AG08395 (cell line): ENCODE measurements at regions not wholly inside any gene's neighbourhood (a gene's known extent, or its start where the extent isn't known, plus 50 kb on each side); places are given as distances from the start of the nearest gene placed in this dataset.

Experiments used
- DNase-seq: peaks from one replicate; pipeline ENCODE4 v3.0.0; 2012; ENCODE audit warnings: mixed read lengths, low spot score

DNA sequence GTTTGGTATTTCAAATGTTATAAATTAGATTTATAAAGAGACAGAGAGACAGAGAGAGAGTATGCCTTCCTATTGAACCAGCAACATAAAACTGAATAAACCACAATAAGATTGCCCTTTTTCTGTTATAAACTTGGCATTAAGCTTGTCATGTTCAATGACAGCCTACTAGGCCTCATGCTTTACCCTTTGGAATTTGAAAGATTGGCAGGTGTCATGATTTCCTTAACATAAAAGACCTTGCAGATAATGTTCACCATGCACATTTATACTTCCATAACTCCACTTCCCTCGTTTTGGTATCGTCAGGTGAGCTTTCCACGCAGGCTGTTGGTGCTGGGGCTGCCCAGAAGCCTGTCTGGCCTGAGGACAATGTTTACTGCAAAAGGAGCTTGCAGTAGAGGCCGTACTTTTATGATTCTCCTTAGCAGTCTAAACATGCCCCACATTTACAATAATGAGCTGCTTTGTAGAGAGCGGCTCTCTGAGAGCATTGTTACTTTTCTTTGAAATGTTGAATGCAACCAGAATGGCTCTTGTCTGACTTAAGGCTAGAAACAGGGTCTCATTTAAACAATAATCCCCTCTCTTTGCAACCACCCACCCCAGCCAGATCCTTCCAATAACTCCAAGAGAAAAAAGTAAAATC is 379.1 kb upstream of the ATP5MC3 start:
- no peak for DNase-seq

DNA sequence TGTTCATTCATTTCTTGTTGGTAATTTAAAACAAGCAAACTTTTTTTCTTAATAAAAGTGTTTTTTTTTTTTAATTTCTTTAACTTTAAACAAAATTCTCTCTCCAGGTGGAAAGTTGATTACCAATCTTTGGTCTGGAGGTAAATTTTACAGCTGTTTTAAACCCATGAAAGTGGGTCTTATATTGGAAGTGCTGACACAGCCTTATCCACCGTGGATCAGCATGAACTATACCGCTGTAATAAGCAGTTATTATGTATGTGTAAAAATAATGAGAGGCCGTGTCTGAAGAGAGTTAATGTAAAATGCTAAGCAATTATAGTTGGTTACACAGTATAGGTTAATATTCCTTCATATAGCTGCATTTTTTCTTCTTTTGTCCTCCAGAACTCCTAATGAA is 378.1 kb upstream of the ATP5MC3 start:
- DNase-seq: no peak

DNA sequence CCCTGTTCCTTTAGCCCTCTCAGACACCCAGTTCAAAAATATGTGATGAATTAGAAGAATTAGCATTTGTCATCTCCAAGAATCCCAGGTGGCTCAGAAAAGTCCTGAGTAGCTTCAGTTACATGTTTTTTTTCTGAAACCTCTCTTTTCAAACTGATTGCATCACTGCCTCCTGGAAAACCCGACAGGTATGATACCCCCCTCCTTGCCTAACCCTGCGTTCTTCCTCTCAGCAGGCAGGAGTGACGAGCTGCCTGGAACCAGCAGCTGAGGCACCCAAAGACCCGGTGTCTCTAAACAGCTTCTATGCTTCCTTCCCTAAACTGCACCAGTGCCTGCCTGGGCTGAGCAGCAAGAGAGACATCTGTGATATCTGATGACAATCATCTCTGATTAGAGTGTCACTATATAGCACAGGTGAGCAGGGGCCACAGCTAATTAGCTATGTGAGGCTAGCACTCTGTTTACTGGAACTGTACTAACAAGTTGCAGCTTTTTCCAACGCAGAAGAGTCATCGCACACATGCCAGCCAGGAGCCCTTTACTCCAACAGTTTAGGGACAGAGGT is 376.4 kb upstream of the ATP5MC3 start:
- no peak for DNase-seq

DNA sequence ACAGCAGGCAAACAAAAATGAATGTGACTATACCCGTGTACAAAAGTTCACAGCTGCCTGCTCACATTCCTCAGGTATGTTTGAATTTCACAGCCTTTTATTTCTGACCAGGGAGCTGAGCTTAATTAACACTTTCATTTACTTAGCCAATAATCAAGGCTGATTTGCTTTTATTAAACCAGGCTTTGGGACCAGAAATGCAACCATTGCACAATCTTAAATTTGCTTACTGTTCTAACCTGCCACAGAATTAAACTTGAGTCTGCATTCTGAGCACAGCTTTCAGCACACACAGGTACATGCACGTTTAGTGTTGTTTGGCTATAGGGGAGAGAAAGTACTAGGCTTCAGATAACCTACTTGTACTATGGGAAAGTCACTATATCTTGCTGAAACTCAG is 372.4 kb upstream of the ATP5MC3 start:
- DNase-seq: no peak

DNA sequence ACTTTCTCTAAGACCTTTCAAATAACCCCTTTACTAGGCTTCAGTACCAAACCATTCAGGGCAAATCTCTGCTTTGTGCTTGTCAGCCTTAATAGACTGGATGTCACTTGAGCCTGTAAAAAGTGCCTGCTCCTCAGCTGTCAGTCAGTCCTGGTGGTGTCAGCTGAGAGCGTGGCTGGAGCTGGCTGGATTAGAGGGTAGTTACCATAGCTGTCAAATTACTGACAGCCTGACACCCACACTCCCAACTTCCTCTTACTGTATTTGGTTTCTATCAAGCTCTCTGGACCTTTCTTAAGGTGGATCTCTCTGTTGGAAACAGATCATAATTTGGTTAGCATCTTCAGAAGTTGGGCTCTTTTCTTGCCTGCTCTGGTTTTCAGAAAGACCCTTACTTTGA is 371.4 kb upstream of the ATP5MC3 start:
- DNase-seq: no peak

DNA sequence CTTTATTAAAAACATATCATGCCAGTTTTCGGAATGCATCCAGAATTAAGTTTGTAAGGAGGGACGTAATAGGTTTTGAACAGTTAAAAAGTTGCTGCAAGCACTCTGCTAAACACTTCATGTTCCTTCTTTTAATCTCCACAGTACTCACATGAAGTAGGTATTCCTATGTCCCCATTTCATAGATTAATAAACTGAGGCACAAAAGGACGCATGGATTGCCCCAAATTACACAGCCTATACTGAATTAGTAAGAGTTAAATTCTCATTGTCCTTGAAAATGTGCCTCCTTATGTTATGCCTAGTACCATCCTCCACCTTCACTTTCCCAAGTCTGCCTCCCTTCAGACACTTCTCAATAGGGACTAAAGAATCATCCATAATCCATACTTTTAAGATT is 358.9 kb upstream of the ATP5MC3 start:
- DNase-seq: no peak

DNA sequence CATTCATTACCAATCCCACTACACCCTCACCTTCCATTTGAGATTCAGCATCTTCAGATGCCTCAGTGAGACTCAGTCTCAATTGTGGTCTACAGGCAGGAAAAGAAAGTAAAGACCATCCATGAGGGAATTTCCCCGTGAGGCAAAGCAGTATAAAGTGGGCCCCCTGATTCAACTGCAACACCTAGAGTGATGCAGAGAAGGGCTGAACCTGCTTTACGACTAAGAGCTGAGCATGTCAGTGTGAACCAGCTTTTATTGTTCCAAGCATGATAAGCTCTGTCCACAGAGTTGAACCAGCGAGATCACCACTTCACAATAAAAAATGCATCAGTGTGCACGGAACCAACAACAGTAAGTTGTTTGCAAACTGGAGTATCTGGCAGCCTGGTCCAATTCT is 357.6 kb upstream of the ATP5MC3 start:
- no peak for DNase-seq

DNA sequence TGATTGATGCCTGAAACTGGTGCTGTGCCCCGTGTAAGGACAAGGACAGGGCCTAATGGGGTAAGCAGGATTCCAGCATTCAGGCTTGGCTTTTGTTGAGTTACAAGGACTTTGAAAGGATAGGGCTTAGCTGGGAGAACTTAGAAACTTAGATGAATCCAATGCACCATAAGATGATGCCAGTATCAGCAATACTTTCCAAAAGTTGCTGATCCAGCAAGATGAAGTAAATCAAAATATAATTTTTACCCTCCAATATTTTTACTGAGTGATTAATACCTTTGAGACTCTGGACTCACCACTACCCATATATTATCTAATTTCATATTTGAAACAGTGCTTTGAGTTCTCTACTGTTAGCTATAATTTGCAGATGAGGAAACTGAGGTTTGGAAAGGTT is 354.5 kb upstream of the ATP5MC3 start:
- DNase-seq: no peak

DNA sequence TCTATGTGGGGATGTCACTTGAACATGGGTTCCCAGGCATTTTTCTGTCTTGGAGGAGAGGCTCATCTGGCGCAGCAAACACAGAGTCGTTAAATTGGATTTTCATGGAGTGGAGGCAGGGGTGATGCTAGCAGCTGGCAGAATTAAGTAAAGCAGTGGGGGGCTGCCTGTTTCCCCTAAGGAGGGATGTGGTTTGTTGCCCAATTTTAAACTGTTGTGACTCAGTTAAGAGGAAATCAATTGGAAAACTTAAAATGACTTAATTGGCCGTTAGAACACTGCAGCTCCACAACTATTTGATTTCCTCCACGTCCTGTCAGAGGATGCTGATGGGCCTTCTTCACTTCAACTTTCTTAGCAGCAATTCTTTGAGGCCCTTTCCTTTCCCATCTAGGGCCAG is 354.1 kb upstream of the ATP5MC3 start:
- no peak for DNase-seq

DNA sequence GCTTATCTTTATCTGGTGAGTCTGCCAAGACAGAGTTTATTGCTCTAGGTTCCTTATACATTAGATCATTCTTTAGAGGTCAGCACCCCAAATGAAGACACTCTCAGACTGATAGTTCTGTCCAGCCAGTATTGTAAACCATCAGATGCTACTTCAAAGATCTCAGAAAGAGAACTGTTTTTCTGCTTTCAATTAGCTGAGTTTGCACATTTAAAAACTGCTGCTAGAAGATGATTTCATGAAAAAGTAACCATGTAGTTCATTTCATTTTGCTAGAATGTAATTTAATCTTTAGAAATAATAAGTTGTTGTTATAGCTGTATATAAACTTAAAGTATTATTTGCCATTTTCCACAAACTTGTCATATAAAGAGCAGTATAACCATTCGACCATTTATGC is 344.5 kb upstream of the ATP5MC3 start:
- no peak for DNase-seq

DNA sequence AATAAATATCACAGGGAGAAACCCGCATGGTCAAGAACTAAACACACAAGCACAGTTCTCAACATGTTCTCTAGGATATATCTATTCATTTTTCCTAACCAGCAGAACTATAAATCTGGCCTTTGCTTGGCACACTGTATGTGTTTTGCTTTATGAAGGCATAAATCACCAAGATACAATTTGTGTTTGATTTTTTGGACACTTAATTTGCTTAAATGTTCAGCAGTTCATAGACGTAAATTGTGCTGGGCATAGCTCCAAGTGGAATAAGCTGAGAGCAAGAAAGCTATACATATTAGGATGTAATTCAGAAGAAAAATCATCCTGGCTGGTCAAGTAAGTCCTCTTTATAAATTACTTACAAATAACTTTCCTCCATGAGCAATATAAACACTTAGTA is 341.5 kb upstream of the ATP5MC3 start:
- DNase-seq: no peak

DNA sequence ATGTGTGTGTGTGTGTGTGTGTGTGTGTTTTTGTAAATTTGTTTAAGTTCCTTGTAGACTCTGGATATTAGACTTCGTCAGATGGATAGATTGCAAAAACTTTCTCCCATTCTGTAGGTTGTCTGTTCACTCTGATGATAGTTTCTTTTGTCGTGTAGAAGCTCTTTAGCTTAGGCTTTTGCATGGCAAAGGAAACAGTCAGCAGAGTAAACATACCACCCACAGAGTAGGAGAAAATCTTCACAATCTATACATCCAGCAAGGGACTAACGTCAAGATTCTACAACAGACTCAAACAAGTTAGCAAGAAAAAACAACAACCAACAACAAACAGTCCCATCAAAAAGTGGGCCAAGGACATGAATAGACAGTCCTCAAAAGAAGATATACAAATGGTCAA is 336.7 kb upstream of the ATP5MC3 start:
- DNase-seq: no peak

DNA sequence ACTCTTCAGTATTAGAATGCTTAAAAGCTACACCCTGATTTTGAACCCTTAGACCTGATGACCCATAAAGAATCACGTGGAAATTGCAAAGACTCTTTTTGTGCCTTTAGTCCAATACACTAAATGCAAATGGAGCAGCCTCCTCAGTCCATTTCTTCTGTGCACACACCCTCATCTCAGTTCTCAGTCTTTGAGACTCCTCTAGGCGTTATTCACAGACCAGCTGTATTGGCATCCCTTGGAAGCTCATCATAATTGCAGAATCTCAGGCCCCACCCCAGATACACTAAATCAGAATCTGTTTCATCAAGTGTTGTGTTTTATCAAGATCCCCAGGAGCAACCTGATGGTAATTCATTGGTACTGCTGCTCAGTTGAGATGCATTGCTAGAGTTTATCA is 335.0 kb upstream of the ATP5MC3 start:
- DNase-seq: no peak

DNA sequence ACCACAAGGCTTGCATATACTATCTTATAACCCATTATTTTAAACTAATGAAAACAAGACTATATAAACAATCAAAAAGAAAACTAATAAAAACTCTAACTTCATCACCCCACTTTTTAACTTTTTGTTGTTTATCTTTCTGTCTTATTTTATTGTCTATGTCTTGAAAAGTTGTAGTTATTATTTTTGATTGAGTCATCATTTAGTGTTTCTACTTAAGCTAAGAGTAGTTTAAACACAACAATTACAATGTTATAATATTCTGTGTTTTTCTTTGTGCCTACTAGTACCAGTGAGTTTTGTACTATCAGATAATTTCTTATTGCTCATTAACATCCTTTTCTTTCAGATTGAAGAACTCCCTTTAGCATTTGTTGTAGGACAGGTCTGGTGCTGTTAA is 318.7 kb upstream of the ATP5MC3 start:
- DNase-seq: no peak

DNA sequence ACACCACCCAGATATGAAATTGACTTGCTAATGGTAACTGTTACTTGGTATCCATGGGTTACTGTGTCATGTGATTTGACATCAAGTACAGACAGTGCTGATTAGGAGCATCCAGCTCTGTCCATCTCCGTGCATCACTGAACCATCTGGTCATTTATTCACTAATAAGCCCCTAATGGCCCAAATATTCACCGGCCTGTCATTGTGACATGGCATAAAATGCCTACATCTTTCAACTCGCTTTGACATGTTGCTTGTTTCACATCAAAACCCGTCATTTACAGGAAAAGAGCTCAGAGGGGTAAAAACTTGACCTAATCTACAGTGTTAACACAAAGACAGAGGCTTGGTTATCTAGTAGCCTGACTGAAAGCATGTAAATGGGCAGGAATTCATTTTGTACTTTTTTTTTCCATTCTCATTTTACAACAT is 308.9 kb upstream of the ATP5MC3 start:
- DNase-seq: no peak

DNA sequence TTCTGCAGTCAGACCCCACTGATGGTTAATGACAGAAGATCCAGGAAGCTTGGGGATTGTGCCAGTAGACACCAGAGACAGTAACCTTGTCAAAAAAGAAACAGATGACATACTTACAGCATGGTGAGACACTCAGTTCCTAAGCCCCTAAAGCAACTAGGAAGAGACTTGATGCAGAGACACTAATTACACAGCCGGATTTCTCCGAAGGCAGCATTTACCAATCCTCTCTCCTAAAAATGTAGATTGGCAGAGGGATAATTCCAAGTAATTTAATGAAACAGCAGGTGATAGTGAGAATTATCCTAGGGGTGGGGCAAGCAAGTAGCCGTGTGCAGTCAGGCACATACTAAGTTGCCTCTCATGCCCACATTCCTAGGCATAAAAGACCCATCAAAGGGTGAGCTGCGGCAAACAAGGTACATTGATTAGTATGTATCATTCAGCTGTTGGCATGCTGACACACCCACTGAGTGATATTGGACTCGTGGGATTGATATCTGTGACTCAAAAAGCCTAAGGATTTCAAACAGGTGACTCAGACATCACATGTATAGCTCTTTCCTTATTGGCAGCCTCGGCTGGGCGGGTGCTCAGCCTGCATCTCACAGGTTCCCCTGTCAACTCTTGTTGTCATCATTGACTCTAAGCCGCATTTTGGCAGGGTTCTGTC is 296.7 kb upstream of the ATP5MC3 start:
- no peak for DNase-seq

DNA sequence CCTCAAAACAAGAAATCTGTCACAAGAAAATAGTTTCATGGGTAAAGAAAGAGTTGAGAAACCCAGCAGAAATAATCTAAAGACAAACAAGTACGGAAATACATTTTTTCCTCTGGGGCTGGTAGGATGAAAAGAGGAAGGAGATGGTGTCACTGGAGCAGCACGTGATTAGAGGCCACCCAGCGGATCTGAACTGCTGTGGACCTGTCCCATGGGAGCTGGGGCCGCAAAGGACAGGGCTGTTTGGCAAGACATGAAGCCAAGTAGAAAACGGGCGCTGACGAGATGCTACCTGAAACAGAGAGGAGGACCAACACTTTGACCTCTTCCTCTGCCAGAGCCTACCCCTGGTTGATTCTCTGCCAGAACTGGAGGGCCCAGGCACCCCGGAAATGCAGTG is 295.4 kb upstream of the ATP5MC3 start:
- no peak for DNase-seq

DNA sequence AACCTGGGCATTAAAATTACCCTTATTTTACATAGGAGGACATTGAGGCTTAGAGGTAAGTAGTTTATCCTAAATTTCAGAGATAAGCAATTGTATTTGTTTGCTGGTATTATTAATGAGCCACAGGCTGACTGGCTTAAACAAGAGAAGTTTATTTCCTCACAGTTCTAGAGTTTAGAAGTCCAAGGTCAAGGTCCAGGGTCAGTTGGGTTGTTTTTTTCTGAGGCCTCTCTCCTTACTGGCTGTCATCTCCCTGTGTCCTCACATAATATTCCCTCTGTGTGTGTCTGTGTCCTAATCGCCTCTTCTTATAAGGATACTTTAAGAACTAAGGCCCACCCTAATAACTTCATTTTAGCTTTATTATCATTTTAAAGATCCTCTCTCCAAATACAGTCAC is 294.9 kb upstream of the ATP5MC3 start:
- no peak for DNase-seq

DNA sequence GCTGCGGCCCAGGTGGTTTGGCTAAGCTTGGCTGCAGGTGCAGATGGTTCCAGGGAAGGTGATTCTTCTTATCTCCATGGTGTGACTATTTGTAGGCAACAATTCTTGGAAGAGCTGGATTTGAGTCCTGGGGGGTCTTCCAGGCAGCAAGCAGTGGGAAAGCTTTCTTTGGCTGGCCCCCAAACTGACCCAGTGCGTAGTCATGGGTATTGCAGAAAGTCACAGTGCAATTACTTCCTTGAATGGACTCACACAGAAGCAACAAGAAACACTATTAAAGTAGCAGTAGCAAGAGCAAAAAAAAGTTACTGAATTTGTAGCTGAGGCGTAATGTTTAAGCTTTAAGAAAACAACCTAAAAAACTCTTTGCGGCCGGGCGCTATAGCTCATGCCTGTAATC is 293.6 kb upstream of the ATP5MC3 start:
- DNase-seq: no peak

DNA sequence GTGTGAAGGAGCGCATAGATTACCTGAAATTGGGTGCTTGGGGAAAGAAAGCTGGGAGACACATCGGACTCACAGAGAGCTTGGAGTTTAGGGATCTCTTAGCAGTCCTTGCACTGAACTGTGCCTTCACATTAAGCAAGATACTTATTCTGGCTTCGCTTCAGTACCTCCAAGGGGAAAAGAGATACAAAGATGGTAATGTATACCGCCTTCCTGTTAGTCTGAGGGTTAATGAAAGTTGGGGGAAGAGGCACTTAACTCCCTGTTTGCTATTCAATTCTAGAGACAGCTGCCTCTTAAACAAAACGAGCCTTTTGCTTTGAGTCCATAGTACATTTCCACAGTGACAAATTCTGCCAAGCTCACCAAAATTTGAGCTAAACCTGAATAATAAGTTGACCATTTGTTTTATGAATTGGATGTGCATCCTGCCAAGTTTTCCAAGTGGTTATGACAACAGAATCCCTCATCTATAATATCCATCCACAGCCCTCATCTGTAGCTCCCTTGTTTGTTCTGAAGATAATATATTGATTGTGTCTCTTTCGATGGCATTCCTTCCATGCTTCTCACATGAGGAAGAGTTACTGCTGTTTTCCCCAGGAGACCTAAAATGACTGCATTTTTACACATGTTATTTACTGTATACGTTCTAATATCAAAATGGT is 287.1 kb upstream of the ATP5MC3 start:
- DNase-seq: no peak

DNA sequence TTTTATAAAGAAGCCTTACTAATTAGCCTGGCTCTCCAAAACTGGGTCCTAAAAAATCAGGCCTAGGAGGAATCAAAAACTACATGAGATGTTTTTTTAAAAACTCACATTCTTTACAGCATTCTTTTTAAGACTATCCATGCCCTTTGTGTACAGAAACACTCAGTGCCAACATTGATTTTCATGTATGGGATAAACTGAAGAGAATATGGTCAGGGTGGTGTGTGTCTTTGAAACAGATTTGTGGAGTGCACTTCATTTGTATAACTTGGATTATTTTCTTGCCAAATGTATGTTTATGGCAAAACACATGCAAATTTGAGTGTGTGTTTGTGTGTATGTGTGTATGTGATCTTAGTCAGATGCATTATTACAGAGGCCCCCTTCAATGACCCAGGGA is 283.6 kb upstream of the ATP5MC3 start:
- no peak for DNase-seq

DNA sequence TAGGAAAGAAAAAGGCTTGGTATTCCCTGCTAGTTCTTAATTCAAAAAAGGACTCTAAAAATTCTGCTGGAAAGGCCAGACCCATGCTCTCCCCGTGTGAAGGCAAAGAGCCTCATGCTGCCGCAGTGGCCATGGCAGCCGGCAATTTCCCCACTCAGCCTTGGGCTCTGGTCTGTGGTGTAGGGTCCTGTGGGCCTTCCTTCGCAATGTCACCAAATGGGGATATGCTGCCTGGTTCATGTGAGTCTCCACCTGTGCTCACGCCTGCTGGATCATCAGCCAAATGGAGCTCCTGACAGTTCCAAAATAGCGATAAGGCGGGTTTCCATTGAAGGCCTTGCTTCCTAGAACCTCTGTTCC is 282.8 kb upstream of the ATP5MC3 start:
- DNase-seq: no peak

DNA sequence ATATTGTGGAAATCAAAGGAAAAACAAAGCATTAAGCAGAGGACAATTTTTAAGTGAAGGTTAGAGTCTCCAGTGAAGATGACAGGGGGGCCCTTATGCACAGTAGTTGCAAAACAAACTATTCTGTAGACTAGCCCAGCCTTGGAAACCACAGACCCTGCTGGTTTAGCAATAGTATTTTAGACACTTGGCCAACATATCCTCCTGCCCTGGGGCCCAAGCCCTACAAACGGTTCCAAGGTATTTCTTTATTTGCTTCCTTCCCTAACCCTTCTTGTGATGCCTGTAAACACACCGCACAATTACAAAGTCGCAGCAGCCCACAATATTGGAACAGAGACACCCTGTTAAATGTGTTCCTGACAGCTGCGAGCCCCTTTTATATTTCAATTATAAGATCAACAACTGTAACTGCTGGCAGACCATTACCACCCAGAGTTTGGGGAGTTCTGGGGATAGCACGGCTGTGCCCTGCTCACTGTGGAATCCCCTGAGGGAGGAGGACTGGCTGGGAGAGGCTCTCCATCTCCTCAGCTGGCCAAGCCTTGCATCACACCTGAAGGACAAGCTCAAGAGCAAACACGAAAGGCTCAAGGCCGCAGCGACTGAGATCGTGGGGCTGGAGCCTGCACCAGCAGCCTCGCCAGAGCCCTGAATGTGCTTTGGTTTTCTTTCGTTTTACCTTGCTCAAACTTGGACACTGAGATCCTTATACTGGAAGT is 282.2 kb upstream of the ATP5MC3 start:
- DNase-seq: no peak
